ENCODE measurements at regions not wholly inside any gene's neighbourhood (a gene's known extent, or its start where the extent isn't known, plus 50 kb on each side); places are given as distances from the start of the nearest gene placed in this dataset.

DNA sequence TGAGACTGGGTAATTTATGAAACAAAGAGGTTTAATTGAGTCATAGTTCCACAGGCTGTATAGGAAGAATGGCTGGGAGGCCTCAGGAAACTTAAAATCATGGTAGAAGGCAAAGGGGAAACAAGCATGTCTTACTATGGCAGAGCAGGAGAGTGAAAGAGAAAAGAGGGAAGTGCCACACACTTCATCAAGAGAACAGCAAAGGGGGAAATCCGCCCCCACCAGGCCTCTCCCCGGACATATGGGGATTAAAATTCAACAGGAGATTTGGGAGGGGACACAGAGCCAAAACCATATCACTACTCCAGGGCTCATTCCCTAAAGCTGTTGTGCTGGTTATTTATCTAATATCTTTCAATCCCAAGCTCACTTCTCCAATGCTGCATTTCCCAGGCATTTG is 50.2 kb upstream of the NR3C1 start:
- TF ChIP-seq, protein P1, sequence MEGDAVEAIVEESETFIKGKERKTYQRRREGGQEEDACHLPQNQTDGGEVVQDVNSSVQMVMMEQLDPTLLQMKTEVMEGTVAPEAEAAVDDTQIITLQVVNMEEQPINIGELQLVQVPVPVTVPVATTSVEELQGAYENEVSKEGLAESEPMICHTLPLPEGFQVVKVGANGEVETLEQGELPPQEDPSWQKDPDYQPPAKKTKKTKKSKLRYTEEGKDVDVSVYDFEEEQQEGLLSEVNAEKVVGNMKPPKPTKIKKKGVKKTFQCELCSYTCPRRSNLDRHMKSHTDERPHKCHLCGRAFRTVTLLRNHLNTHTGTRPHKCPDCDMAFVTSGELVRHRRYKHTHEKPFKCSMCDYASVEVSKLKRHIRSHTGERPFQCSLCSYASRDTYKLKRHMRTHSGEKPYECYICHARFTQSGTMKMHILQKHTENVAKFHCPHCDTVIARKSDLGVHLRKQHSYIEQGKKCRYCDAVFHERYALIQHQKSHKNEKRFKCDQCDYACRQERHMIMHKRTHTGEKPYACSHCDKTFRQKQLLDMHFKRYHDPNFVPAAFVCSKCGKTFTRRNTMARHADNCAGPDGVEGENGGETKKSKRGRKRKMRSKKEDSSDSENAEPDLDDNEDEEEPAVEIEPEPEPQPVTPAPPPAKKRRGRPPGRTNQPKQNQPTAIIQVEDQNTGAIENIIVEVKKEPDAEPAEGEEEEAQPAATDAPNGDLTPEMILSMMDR (conservative IDR thresholded peaks at IDR 0.05; ENCODE audit: low read depth, low read length), result no peak
- no peak for TF ChIP-seq EZH2 (IDR thresholded peaks at IDR 0.05; ENCODE audit: borderline replicate concordance, low read depth, low read length, poor library complexity, severe bottlenecking)
